Coronary artery (tissue), 2 donors: ENCODE measurements at regions not wholly inside any gene's neighbourhood (a gene's known extent, or its start where the extent isn't known, plus 50 kb on each side); places are given as distances from the start of the nearest gene placed in this dataset.
"Not testable (repeated sequence)": the region's sequence is repeated elsewhere in the genome, so short reads cannot be mapped to it uniquely, and the experiment has no call there.

Experiments
- DNase-seq: peaks from one replicate; pipeline ENCODE4 v3.0.0-alpha.2; 2017; ENCODE audit warnings: low spot score
- H3K27ac ChIP-seq, 2 donors: fragments of 200-600 bp; sonication (generic); one replicate each; pipeline ENCODE4 v1.5.1; 2016 to 2019
- H3K4me3 ChIP-seq: fragments of 200-600 bp; sonication (generic); 2 replicates; pipeline ENCODE4 v1.5.1; 2016; ENCODE audit warnings: mild to moderate bottlenecking, moderate library complexity
- TF ChIP-seq, protein P1 (sequence below): fragments of 200-600 bp; sonication (generic); IDR thresholded peaks from one replicate; pipeline ENCODE4 v1.5.1; 2019; ENCODE audit warnings: antibody characterized with exemption

GRCh38 chr4:127406187-127406586 lies 226.6 kb upstream of the INTU start:
- Histone ChIP-seq H3K4me3 (no peak overlapping the region), H3K27ac (no peak overlapping the region)
- no peak for DNase-seq
- TF ChIP-seq, protein P1, sequence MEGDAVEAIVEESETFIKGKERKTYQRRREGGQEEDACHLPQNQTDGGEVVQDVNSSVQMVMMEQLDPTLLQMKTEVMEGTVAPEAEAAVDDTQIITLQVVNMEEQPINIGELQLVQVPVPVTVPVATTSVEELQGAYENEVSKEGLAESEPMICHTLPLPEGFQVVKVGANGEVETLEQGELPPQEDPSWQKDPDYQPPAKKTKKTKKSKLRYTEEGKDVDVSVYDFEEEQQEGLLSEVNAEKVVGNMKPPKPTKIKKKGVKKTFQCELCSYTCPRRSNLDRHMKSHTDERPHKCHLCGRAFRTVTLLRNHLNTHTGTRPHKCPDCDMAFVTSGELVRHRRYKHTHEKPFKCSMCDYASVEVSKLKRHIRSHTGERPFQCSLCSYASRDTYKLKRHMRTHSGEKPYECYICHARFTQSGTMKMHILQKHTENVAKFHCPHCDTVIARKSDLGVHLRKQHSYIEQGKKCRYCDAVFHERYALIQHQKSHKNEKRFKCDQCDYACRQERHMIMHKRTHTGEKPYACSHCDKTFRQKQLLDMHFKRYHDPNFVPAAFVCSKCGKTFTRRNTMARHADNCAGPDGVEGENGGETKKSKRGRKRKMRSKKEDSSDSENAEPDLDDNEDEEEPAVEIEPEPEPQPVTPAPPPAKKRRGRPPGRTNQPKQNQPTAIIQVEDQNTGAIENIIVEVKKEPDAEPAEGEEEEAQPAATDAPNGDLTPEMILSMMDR: no peak

GRCh38 chr4:127407572-127407971 lies 225.2 kb upstream of the INTU start:
- H3K4me3 ChIP-seq, DNase-seq, H3K27ac ChIP-seq: not testable (repeated sequence)

DNA sequence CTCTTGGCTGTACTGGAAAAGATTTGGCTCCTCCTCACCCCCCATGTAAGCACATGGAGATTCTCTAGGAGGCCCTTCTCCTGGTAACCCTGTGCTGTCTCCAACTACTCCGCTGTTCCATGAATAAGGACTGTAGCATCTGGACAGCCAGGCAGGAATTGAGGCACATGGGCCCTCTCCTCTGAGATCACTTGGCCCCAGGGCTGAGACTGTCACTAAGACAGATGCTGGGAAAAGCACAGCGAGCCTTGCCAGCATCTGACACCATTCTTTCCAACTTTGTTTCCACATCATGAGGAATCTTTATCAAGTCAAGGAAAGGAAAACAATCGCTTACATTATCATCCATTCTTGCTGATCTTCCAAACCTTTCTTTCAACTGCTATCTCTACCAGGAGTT lies 222.6 kb upstream of the INTU start:
- TF ChIP-seq, protein P1: no peak
- Histone ChIP-seq H3K27ac (peak overlapping the region in 1 of 2 donors; percentile 35), H3K4me3 (no peak overlapping the region)
- no peak for DNase-seq

DNA sequence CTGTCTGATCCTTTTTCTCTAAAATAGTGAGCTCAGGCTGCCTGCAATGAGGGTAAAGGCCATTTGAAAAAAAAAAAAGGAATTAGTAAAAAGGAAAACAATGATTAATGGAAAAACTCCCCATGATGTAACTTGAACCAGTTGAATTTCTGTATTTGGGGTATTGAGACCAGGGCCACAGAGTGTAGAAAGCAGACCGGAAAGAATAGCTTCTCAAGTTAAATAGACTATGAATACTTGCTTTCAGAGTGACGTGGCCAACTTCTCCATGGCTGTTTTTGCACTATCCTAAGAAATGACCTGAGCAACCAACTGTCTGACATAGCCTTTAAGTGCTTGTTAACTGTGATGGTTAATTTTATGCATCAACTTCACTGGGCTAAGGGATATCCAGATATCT lies 222.1 kb upstream of the INTU start:
- Histone ChIP-seq H3K27ac (no peak overlapping the region), H3K4me3 (no peak overlapping the region)
- TF ChIP-seq, protein P1: no peak
- no peak for DNase-seq

GRCh38 chr4:127414951-127415606 lies 217.7 kb upstream of the INTU start:
- H3K4me3 ChIP-seq: no peak overlapping the region
- H3K27ac ChIP-seq: no peak overlapping the region
- TF ChIP-seq, protein P1: no peak
- no peak for DNase-seq

GRCh38 chr4:127416115-127416514 lies 216.6 kb upstream of the INTU start:
- H3K27ac ChIP-seq: no peak overlapping the region
- H3K4me3 ChIP-seq: no peak overlapping the region
- TF ChIP-seq, protein P1: no peak
- DNase-seq: no peak

- H3K27ac ChIP-seq: no peak overlapping the region
- TF ChIP-seq, protein P1: no peak
- no peak for DNase-seq
- no peak overlapping the region for H3K4me3 ChIP-seq
Measured at GRCh38 chr4:127417885-127418535, 214.7 kb upstream of the INTU start.
